Renal cortical epithelial cell (primary cell): ENCODE measurements at regions not wholly inside any gene's neighbourhood (a gene's known extent, or its start where the extent isn't known, plus 50 kb on each side); places are given as distances from the start of the nearest gene placed in this dataset.
"Not testable (repeated sequence)": the region's sequence is repeated elsewhere in the genome, so short reads cannot be mapped to it uniquely, and the experiment has no call there.

ENCODE experiments used
- DNase-seq: peaks from one replicate; pipeline ENCODE4 v3.0.0-alpha.2; 2011; ENCODE audit warnings: low read depth

DNA sequence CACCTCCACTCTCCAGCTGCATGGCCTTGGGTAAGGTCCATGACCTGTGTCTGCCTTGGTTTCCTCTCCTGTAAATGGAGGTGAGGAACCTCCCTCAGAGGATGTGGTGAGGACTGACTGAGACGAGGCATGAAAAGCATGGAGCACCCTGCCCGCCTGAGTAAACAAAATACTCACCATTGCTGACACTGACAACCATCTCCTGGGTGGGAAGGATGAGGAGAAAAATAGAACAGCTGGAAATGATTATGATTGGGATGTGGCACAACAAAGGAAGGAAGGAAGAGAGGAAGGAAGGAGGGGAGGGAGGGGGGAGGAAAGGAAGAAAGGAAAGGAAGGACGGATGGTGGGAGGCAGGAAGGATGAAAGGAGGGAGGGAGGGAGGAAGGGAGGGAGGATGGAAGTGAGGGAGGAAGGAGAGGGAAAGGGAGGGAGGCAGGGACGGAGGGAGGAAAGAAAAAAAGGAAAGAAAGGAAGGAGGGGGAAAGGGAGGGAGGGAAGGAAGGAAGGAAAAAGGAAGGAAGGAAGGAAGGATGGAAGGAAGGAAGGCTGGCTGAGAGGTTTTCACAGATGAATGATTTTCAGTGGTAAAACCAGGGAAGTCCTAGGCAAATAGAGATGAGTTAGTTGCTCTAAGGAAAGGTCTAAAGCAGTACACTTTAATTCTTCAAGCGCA is 276.5 kb upstream of the XYLT1 start:
- DNase-seq = no peak

- no peak for DNase-seq
Measured at GRCh38 chr16:17744921-17745572, 274.3 kb upstream of the XYLT1 start.

- DNase-seq = no peak
Measured at GRCh38 chr16:17743578-17743977, 272.8 kb upstream of the XYLT1 start.

GRCh38 chr16:17743158-17743557 is 272.4 kb upstream of the XYLT1 start:
- DNase-seq = no peak

DNA sequence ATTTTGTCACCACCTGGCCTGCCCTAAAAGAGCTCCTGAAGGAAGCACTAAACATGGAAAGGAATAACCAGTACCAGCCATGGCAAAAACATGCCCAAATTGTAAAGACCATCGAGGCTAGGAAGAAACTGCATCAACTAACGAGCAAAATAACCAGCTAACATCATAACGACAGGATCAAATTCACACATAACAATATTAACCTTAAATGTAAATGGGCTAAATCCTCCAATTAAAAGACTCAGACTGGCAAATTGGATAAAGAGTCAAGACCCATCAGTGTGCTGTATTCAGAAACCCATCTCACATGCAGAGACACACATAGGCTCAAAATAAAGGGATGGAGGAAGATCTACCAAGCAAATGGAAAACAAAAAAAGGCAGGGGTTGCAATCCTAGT is 264.3 kb upstream of the XYLT1 start:
- DNase-seq = not testable (repeated sequence)

GRCh38 chr16:17729820-17730219 is 259.1 kb upstream of the XYLT1 start:
- DNase-seq = no peak

DNA sequence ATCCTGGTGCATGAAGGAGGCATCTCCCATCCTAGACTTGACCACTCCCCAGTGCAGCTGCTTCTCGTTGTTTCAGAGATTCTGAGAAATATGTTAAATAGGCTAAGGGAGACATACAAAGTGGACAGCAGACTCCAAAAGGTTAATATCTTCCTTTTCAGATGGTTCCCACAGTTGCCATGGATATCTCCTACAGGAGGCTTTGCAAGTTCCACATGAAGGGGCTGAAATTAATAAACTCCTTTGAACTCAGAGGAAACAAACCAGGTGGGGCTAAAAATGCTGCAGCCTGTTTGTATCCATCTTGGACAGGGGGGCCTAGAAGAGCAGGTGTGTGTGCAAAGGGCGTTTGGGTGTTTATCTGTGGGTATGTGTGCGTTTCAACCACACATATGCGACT is 257.4 kb upstream of the XYLT1 start:
- no peak for DNase-seq

- DNase-seq = no peak
Measured at GRCh38 chr16:17724242-17724898, 253.6 kb upstream of the XYLT1 start.

GRCh38 chr16:17723531-17724134 is 252.9 kb upstream of the XYLT1 start:
- DNase-seq = no peak

- DNase-seq = no peak
Measured at GRCh38 chr16:17718495-17718894, 247.7 kb upstream of the XYLT1 start.

- no peak for DNase-seq
Measured at GRCh38 chr16:17705847-17706246, 235.1 kb upstream of the XYLT1 start.

GRCh38 chr16:17696616-17697015 is 225.9 kb upstream of the XYLT1 start:
- no peak for DNase-seq

DNA sequence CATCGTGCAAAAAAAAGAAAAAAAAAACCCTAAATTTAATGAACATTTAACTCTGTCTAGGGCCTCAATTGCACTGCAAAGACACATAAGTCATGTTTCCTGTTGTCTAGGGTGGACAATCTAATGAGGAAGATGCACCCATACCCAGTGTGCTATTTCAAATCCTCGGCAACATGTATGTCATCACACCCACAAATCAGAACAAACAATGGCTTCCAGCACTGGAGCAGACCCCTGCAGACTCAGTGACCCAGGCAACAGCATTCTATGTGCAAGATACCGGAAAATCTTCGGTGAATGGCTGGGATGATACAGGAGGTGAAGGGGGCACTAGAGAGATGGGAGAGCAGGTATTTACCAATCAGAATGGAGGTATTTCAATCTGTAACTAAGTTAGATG is 221.7 kb upstream of the XYLT1 start:
- DNase-seq = no peak

DNA sequence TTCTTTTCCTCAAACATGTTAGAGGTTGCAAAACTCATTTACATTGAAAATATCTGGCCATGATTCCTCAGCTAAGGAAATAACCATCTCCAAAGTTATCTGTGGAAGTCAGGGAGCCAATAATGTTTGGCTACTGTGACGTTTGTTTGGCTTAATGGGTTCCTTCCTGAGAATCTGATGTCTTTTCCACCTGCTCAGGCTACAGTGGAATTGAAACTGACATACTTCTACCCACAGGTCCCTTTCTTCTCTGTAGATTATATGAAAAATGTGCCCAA is 221.1 kb upstream of the XYLT1 start:
- no peak for DNase-seq

DNA sequence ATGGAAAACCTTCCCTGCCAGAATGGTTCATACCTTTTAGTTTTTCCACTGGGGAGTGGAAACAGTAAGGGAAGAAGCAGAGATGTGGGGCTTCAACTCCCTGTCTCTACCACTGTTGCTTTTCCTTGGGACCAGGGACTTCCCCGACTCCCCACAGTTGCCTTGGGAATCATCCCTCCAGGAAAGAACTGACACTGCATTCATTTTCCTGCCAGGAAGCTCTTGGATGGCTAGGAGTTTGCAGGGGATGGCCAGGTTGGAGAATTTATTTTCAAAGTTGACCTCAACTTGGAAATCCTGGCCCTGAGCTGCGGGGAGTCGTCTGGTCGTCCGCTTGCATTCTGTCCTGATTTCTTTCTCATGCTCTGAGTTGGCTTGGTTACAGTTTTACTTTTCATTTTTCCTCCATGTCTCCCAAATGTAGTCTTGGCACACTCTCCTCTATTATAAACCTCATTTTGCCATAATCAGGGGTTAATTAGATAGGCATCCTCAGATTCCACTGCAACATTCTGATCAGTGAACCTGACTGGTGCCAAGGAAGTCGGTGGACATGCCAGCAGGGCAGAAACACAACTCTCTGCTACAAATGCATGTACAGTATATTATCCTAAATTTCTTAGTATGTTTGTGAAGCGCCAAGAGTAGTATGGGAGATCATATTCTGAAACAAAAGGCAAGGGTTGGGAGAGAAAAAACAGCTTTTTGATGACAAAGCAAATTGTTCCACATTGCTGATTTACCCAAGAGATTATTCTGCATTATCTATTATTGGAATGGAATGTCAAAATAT is 220.5 kb upstream of the XYLT1 start:
- no peak for DNase-seq

DNA sequence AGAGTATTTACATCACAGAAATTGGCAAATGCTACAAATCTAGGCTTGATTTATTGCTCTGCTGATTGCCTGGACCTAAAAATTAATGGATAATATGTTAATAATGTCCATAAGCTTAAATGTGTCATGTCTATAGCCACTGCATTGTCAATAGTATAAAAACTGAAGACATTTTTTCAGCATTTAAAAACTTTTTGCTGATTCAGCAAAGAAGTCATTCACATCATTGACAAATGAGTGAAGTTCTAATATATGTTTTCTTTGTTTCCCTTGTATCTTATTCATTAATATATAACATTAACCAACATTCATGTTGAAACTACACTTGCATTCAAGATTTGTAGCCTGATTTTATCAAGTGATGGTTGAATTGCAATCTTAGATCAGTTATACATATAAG is 214.7 kb upstream of the XYLT1 start:
- DNase-seq = no peak

DNA sequence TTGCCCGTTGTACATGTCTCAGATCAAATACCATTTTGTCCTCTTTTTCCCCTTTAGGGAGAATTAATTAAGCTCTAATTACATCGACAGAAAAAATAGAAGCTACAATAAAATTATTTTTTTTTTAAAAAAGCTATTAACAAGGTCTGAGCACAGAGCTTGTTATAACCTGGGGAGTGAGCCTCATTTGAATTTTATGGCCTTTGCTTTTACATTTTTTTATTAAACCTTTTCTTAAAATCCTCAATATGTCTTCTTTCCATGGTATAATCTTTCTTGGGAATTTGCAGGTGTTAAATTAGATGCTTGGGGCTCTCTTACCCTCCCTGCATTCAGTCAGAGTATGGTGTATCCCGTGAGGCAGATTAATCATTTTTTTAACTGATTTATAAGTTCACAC is 212.5 kb upstream of the XYLT1 start:
- DNase-seq = no peak

- DNase-seq = no peak
Measured at GRCh38 chr16:17676171-17676570, 205.4 kb upstream of the XYLT1 start.

DNA sequence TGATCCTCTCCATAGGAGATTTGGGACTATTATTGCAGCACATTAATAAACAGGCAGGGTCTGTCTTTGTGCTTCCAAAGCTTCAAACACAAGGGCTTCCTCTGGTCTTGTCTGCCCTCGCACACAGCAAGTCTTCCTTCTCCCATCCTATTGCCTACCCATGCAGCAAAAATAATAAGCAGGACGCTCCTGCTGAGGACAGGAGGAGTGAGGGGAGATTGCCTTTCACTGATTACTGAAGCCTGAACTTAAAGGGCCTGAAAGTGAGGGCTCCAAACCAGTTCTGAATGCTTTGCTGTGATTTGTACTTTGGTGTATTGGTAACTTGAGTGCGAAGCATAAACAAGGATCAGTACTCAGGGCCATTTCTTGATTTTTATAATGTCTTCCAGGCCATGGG is 197.6 kb upstream of the XYLT1 start:
- DNase-seq = no peak

- DNase-seq = no peak
Measured at GRCh38 chr16:17666293-17666692, 195.5 kb upstream of the XYLT1 start.

DNA sequence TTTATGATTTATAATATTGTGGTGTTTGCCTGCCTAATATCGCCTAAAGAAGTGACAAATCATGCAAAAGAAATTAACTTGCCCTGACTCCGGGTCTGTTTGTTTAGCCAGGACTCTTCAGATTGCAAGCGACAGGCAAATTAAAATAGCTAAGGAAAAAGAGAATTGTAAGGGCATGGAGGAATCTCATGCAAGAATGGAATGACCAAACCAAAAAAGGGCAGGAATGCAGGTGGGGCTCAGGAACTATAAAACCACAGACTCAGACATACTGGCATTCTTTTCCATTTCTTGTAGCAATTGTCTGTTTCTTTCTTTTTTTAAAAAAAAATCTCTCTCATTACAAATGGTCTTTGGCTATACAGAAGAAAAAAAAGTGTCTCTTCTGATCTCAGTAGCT is 188.1 kb upstream of the XYLT1 start:
- no peak for DNase-seq

DNA sequence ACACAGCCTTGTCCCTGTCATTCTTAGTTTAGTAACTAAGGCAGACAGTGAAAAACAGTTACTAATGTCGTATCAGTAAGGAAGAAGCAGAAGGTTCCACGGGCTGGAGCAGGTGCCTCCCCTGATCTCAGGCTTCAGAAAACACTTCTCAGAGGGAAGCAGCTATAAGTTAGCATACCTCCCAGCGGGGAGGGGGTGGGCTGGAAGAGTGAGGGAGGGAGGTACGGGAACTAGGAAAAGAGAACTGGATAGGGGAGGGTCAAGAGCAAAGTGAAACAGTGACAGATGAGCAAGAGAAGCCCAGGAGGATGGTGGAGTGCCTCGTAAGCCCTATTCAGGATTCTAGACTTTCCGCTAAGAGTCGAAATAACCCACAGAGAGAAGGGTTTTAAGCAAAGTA is 186.3 kb upstream of the XYLT1 start:
- no peak for DNase-seq
